ENCODE measurements at regions not wholly inside any gene's neighbourhood (a gene's known extent, or its start where the extent isn't known, plus 50 kb on each side); places are given as distances from the start of the nearest gene placed in this dataset.

DNA sequence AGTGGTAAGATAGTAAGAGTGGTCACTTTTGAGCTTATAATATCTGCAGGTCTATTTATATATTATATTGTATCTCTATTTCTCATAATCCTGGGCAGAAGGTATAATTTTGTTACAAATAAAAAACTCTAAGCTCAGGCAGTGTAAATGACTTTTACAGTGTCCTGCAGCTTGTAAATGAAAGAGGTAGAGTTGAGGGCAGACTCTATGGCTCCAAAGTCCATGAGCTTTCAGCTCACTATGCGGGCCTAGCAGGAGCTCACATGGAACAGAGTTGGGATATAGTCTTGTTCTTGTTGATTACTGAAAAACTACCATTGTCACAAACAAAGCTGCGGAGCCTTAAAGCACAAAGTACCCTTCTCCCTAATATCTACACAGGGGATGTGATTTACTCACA is 361.4 kb downstream of the LNPK start:
- intact Hi-C loops (cut with DNase I; ENCODE audit: low total_unique reads): no loop called here
- no peak for DNase-seq
- WGBS, 5 donors: 79 to 95% (median 85%) methylated on average over 2 of the region's 2 CpGs

DNA sequence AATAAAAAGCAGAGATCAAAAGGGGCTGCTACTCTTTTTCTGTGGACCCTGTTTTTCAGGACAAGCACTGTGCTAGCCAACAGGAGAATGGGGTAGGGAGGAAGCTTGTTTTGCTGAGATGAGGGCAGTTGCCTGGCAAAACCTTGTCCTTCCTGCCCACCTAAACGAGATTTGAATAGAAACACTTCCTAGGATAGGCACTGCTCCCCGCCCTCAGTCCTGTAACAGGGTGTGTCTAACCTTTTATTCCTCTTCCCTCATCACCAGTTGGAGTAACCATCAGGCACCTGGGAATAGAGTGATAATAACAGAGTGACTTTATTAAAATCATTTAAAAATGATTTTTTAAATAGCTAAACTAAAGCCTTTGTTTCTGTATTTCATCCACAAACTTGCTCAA is 368.8 kb downstream of the LNPK start:
- intact Hi-C loops (cut with DNase I; ENCODE audit: low total_unique reads): no loop called here
- H3K27ac ChIP-seq: no peak overlapping the region
- no peaks in the 10 kb centered on the region for H3K36me3 ChIP-seq
- TF ChIP-seq, protein P1, sequence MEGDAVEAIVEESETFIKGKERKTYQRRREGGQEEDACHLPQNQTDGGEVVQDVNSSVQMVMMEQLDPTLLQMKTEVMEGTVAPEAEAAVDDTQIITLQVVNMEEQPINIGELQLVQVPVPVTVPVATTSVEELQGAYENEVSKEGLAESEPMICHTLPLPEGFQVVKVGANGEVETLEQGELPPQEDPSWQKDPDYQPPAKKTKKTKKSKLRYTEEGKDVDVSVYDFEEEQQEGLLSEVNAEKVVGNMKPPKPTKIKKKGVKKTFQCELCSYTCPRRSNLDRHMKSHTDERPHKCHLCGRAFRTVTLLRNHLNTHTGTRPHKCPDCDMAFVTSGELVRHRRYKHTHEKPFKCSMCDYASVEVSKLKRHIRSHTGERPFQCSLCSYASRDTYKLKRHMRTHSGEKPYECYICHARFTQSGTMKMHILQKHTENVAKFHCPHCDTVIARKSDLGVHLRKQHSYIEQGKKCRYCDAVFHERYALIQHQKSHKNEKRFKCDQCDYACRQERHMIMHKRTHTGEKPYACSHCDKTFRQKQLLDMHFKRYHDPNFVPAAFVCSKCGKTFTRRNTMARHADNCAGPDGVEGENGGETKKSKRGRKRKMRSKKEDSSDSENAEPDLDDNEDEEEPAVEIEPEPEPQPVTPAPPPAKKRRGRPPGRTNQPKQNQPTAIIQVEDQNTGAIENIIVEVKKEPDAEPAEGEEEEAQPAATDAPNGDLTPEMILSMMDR (IDR thresholded peaks at IDR 0.05): no peak
- TF ChIP-seq EP300 (IDR thresholded peaks at IDR 0.05) (no peak), POLR2A (IDR thresholded peaks at IDR 0.05) (no peak), POLR2AphosphoS5 (IDR thresholded peaks at IDR 0.05) (no peak)
- no peaks in the 10 kb centered on the region for H3K4me1 ChIP-seq
- 13 to 46% (median 28%) methylated on average over 2 of the region's 2 CpGs for WGBS, 5 donors
- peaks cover 0 to 9% (median 0%) of the 10 kb centered on the region in 3 donors for H3K27me3 ChIP-seq
- no peak for DNase-seq
- no peaks in the 10 kb centered on the region for H3K9me3 ChIP-seq
- no peak overlapping the region for H3K4me3 ChIP-seq

More for the DNA sequence above, 361.4 kb downstream of the LNPK start:
- TF ChIP-seq POLR2AphosphoS5 (IDR thresholded peaks at IDR 0.05) (no peak), POLR2A (IDR thresholded peaks at IDR 0.05) (no peak), EP300 (IDR thresholded peaks at IDR 0.05) (no peak)
- TF ChIP-seq, protein P1 (IDR thresholded peaks at IDR 0.05): no peak
- H3K4me3 ChIP-seq: no peak overlapping the region
- no peaks in the 10 kb centered on the region for H3K36me3 ChIP-seq
- H3K27me3 ChIP-seq: peaks cover 0 to 3% (median 0%) of the 10 kb centered on the region in 3 donors
- H3K27ac ChIP-seq: no peak overlapping the region
- no peaks in the 10 kb centered on the region for H3K9me3 ChIP-seq
- H3K4me1 ChIP-seq: no peaks in the 10 kb centered on the region

DNA sequence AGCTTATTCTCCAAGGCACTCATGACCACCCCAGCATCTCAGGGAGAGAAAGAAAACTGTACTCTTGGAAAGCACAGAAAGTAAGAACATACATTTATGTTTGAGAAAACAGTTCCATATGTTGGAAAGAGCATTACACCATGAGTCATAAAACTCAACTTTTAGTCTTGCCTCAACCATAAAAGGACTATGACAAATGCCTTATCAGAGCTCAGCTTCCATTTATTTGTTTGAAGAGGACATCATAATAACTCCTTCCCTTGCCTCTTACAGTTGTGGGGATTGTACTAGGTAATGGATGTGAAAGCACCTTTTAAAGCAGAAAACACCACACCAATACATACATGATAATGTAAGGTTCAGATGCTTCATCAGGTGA is 370.8 kb downstream of the LNPK start:
- intact Hi-C loops (cut with DNase I; ENCODE audit: low total_unique reads): no loop called here
- Histone ChIP-seq H3K27me3 (peaks cover 0 to 7% (median 0%) of the 10 kb centered on the region in 3 donors), H3K36me3 (no peaks in the 10 kb centered on the region), H3K9me3 (no peaks in the 10 kb centered on the region), H3K4me1 (no peaks in the 10 kb centered on the region), H3K4me3 (no peak overlapping the region), H3K27ac (no peak overlapping the region)
- TF ChIP-seq EP300 (IDR thresholded peaks at IDR 0.05) (no peak), POLR2A (IDR thresholded peaks at IDR 0.05) (no peak), POLR2AphosphoS5 (IDR thresholded peaks at IDR 0.05) (no peak)
- TF ChIP-seq, protein P1 (IDR thresholded peaks at IDR 0.05): no peak
- no peak for DNase-seq

DNA sequence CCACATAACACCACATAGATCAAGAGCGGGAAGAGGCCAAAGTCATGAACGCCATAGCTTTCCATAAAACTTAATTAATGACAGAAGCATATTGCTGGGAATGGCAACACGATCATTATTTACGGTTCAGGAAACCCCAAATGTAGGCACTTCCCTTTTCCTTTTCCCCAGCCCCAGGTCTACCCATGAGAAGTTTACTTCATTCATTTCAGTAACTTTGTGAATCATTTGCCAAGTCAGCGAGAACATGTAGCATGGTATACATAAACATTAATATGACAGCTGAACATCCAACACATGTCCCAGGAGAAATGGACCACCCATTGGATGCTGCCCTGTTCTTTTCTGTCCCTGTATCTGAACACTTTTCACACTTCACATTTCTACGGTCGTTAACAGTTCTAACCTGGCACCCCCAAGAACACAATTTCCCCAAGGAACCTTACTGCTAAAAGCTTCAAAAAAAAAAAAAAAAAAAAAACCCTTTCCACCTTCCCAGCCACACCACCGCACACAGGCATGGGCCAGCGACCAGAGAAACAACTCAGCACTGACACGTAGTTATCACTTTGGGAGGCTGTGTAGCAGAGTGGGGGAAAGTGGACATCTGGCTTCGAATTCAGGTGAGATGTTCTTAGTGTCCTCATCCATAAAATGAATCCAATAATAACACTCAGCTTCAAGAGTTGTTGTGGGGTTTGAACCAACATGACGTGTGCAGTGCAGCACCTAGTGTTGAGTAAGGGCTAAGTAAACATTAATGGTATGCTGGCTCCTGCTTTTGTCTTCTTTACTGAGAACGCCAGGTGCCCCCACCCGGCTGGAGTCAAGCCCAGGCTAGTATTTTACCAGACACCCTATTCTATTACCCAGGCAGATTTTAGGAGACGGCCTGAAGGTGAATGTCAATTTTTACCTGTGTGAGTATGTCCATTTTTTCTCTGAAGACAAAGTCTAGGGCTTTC is 371.5 kb downstream of the LNPK start:
- H3K4me3 ChIP-seq: no peak overlapping the region
- H3K27ac ChIP-seq: no peak overlapping the region
- TF ChIP-seq EP300 (IDR thresholded peaks at IDR 0.05) (no peak), POLR2A (IDR thresholded peaks at IDR 0.05) (no peak), POLR2AphosphoS5 (IDR thresholded peaks at IDR 0.05) (no peak)
- TF ChIP-seq, protein P1 (IDR thresholded peaks at IDR 0.05): no peak
- H3K36me3 ChIP-seq: no peaks in the 10 kb centered on the region
- WGBS, 5 donors: 61 to 69% (median 68%) methylated on average over 15 of the region's 15 CpGs
- intact Hi-C loops (cut with DNase I; ENCODE audit: low total_unique reads): no loop called here
- H3K4me1 ChIP-seq: no peaks in the 10 kb centered on the region
- no peak for DNase-seq
- H3K27me3 ChIP-seq: peaks cover 0 to 6% (median 0%) of the 10 kb centered on the region in 3 donors
- H3K9me3 ChIP-seq: no peaks in the 10 kb centered on the region
